Natural killer cell treated with Interleukin-12 subunit alpha and Interleukin-12 subunit beta and Interleukin-15 and Interleukin-18, amount 100 ng/mL, for 72 hours (primary cell): ENCODE measurements at regions not wholly inside any gene's neighbourhood (a gene's known extent, or its start where the extent isn't known, plus 50 kb on each side); places are given as distances from the start of the nearest gene placed in this dataset.

Experiments
- ATAC-seq, 2 donors: fragments of 150-1000 bp; cut with Tn5 transposase in 1 of 2; sonication (Bioruptor Pico), chemical (Tn5 transposase) in 1 of 2; 2 replicates each; pipeline ENCODE4 v1.10.0; 2021
- DNase-seq: peaks from one replicate; pipeline ENCODE4 v3.0.0; 2022; ENCODE audit warnings: low spot score
- H3K27ac Mint-ChIP-seq, 2 donors: 1 replicate in 1 of 2; 2 replicates in 1 of 2; pipeline ENCODE4 v1.8.0; 2022; ENCODE audit warnings: mixed read lengths in 2 of 2, mild to moderate bottlenecking in 1 of 2, moderate library complexity in 1 of 2
- H3K27me3 Mint-ChIP-seq, 2 donors: 1 replicate in 1 of 2; 2 replicates in 1 of 2; pipeline ENCODE4 v1.8.0; 2022; ENCODE audit warnings: mixed read lengths in 2 of 2
- H3K36me3 Mint-ChIP-seq: one replicate; pipeline ENCODE4 v1.8.0; 2022; ENCODE audit warnings: mixed read lengths
- H3K4me1 Mint-ChIP-seq, 2 donors: 1 replicate in 1 of 2; 2 replicates in 1 of 2; pipeline ENCODE4 v1.8.0; 2022; ENCODE audit warnings: low read depth in 2 of 2, mixed read lengths in 2 of 2, mild to moderate bottlenecking in 1 of 2
- H3K4me3 Mint-ChIP-seq: one replicate; pipeline ENCODE4 v1.8.0; 2022; ENCODE audit warnings: mixed read lengths
- H3K9me3 Mint-ChIP-seq: 2 replicates; pipeline ENCODE4 v1.8.0; 2022; ENCODE audit warnings: mixed read lengths

- ATAC-seq: no peak
- no peaks in the 10 kb centered on the region for H3K4me1 Mint-ChIP-seq
- H3K9me3 Mint-ChIP-seq: peaks cover 3% of the 10 kb centered on the region
- no peaks in the 10 kb centered on the region for H3K36me3 Mint-ChIP-seq
- H3K4me3 Mint-ChIP-seq: no peak overlapping the region
- H3K27ac Mint-ChIP-seq: no peak overlapping the region
- H3K27me3 Mint-ChIP-seq: no peaks in the 10 kb centered on the region
- DNase-seq: no peak
Measured at GRCh38 chr2:146634230-146635097, 1210.4 kb upstream of the ACVR2A start.

- no peaks in the 10 kb centered on the region for H3K27me3 Mint-ChIP-seq
- H3K4me3 Mint-ChIP-seq: no peak overlapping the region
- no peaks in the 10 kb centered on the region for H3K36me3 Mint-ChIP-seq
- DNase-seq (no peak), ATAC-seq (no peak)
- no peaks in the 10 kb centered on the region for H3K4me1 Mint-ChIP-seq
- no peak overlapping the region for H3K27ac Mint-ChIP-seq
- H3K9me3 Mint-ChIP-seq: peaks cover 3% of the 10 kb centered on the region
Measured at GRCh38 chr2:146633159-146633558, 1211.7 kb upstream of the ACVR2A start.

- H3K9me3 Mint-ChIP-seq: peaks cover 3% of the 10 kb centered on the region
- H3K4me1 Mint-ChIP-seq: no peaks in the 10 kb centered on the region
- H3K4me3 Mint-ChIP-seq: no peak overlapping the region
- no peaks in the 10 kb centered on the region for H3K27me3 Mint-ChIP-seq
- H3K27ac Mint-ChIP-seq: no peak overlapping the region
- DNase-seq: no peak
- ATAC-seq: no peak
- H3K36me3 Mint-ChIP-seq: no peaks in the 10 kb centered on the region
Measured at GRCh38 chr2:146632707-146633106, 1212.1 kb upstream of the ACVR2A start.

- H3K36me3 Mint-ChIP-seq: no peaks in the 10 kb centered on the region
- H3K4me1 Mint-ChIP-seq: no peaks in the 10 kb centered on the region
- no peaks in the 10 kb centered on the region for H3K27me3 Mint-ChIP-seq
- ATAC-seq (no peak), DNase-seq (no peak)
- H3K9me3 Mint-ChIP-seq: no peaks in the 10 kb centered on the region
- H3K27ac Mint-ChIP-seq: no peak overlapping the region
- no peak overlapping the region for H3K4me3 Mint-ChIP-seq
Measured at GRCh38 chr2:146624430-146625160, 1220.2 kb upstream of the ACVR2A start.

- Mint-ChIP-seq H3K36me3 (no peaks in the 10 kb centered on the region), H3K4me3 (no peak overlapping the region), H3K27me3 (no peaks in the 10 kb centered on the region), H3K27ac (no peak overlapping the region), H3K9me3 (peaks cover 4% of the 10 kb centered on the region), H3K4me1 (no peaks in the 10 kb centered on the region)
- DNase-seq (no peak), ATAC-seq (no peak)
Measured at GRCh38 chr2:146623771-146624170, 1221.1 kb upstream of the ACVR2A start.

- DNase-seq: no peak
- H3K4me1 Mint-ChIP-seq: no peaks in the 10 kb centered on the region
- H3K4me3 Mint-ChIP-seq: no peak overlapping the region
- no peak for ATAC-seq
- peaks cover 5% of the 10 kb centered on the region for H3K36me3 Mint-ChIP-seq
- no peaks in the 10 kb centered on the region for H3K27me3 Mint-ChIP-seq
- H3K9me3 Mint-ChIP-seq: peaks cover 9% of the 10 kb centered on the region
- no peak overlapping the region for H3K27ac Mint-ChIP-seq
Measured at GRCh38 chr2:146621656-146622055, 1223.2 kb upstream of the ACVR2A start.

GRCh38 chr2:146615778-146616177 lies 1229.1 kb upstream of the ACVR2A start:
- H3K4me1 Mint-ChIP-seq: no peaks in the 10 kb centered on the region
- DNase-seq (no peak), ATAC-seq (no peak)
- no peaks in the 10 kb centered on the region for H3K27me3 Mint-ChIP-seq
- H3K36me3 Mint-ChIP-seq: peaks cover 5% of the 10 kb centered on the region
- no peak overlapping the region for H3K27ac Mint-ChIP-seq
- peaks cover 22% of the 10 kb centered on the region for H3K9me3 Mint-ChIP-seq
- no peak overlapping the region for H3K4me3 Mint-ChIP-seq

- ATAC-seq (no peak), DNase-seq (no peak)
- Mint-ChIP-seq H3K4me1 (no peaks in the 10 kb centered on the region), H3K9me3 (peaks cover 3% of the 10 kb centered on the region), H3K4me3 (no peak overlapping the region), H3K27me3 (no peaks in the 10 kb centered on the region), H3K27ac (no peak overlapping the region), H3K36me3 (no peaks in the 10 kb centered on the region)
Measured at GRCh38 chr2:146608490-146608889, 1236.3 kb upstream of the ACVR2A start.

- no peak overlapping the region for H3K4me3 Mint-ChIP-seq
- H3K27me3 Mint-ChIP-seq: no peaks in the 10 kb centered on the region
- no peaks in the 10 kb centered on the region for H3K9me3 Mint-ChIP-seq
- H3K27ac Mint-ChIP-seq: no peak overlapping the region
- no peaks in the 10 kb centered on the region for H3K36me3 Mint-ChIP-seq
- no peak for ATAC-seq
- no peaks in the 10 kb centered on the region for H3K4me1 Mint-ChIP-seq
- no peak for DNase-seq
Measured at GRCh38 chr2:146604521-146604920, 1240.3 kb upstream of the ACVR2A start.

GRCh38 chr2:146602856-146603255 lies 1242.0 kb upstream of the ACVR2A start:
- H3K9me3 Mint-ChIP-seq: peaks cover 5% of the 10 kb centered on the region
- H3K36me3 Mint-ChIP-seq: no peaks in the 10 kb centered on the region
- no peak for ATAC-seq
- no peaks in the 10 kb centered on the region for H3K27me3 Mint-ChIP-seq
- no peak for DNase-seq
- H3K4me3 Mint-ChIP-seq: no peak overlapping the region
- no peak overlapping the region for H3K27ac Mint-ChIP-seq
- no peaks in the 10 kb centered on the region for H3K4me1 Mint-ChIP-seq

- Mint-ChIP-seq H3K27me3 (no peaks in the 10 kb centered on the region), H3K36me3 (no peaks in the 10 kb centered on the region), H3K4me1 (no peaks in the 10 kb centered on the region), H3K27ac (no peak overlapping the region), H3K9me3 (peaks cover 5% of the 10 kb centered on the region), H3K4me3 (no peak overlapping the region)
- ATAC-seq (no peak), DNase-seq (no peak)
Measured at GRCh38 chr2:146602383-146602782, 1242.4 kb upstream of the ACVR2A start.

- H3K4me1 Mint-ChIP-seq: no peaks in the 10 kb centered on the region
Measured at GRCh38 chr2:146598791-146599190, 1246.0 kb upstream of the ACVR2A start.

GRCh38 chr2:146597291-146597690 lies 1247.5 kb upstream of the ACVR2A start:
- Mint-ChIP-seq H3K36me3 (no peaks in the 10 kb centered on the region), H3K4me3 (no peak overlapping the region), H3K27me3 (no peaks in the 10 kb centered on the region), H3K4me1 (no peaks in the 10 kb centered on the region), H3K9me3 (peaks cover 8% of the 10 kb centered on the region), H3K27ac (no peak overlapping the region)
- ATAC-seq (no peak), DNase-seq (no peak)

More at GRCh38 chr2:146598791-146599190, 1246.0 kb upstream of the ACVR2A start:
- ATAC-seq (no peak), DNase-seq (no peak)
- Mint-ChIP-seq H3K9me3 (peaks cover 8% of the 10 kb centered on the region), H3K4me3 (no peak overlapping the region), H3K27ac (no peak overlapping the region), H3K27me3 (no peaks in the 10 kb centered on the region), H3K36me3 (no peaks in the 10 kb centered on the region)

- H3K9me3 Mint-ChIP-seq: peaks cover 9% of the 10 kb centered on the region
- no peaks in the 10 kb centered on the region for H3K4me1 Mint-ChIP-seq
- ATAC-seq (no peak), DNase-seq (no peak)
- no peaks in the 10 kb centered on the region for H3K27me3 Mint-ChIP-seq
- H3K36me3 Mint-ChIP-seq: no peaks in the 10 kb centered on the region
- H3K4me3 Mint-ChIP-seq: no peak overlapping the region
- no peak overlapping the region for H3K27ac Mint-ChIP-seq
Measured at GRCh38 chr2:146591908-146592307, 1252.9 kb upstream of the ACVR2A start.
